K562 (cell line): ENCODE measurements at regions not wholly inside any gene's neighbourhood (a gene's known extent, or its start where the extent isn't known, plus 50 kb on each side); places are given as distances from the start of the nearest gene placed in this dataset.

Experiments used
- ATAC-seq: fragments of 200-7000 bp; cut with Tn5 transposase; 3 replicates; pipeline ENCODE4 v1.9.1; 2020; ENCODE audit warnings: moderate library complexity
- BruUV-seq: library from RNA; stranded (reverse); fragments of 400-500 nt; replicated peaks from 2 replicates; lab custom pipeline; 2021; lab: Mats Ljungman, UMichigan
- CTCF ChIA-PET: fragments of 300-600 bp; formaldehyde crosslinking; extraction: SDS; loops from one replicate; lab custom pipeline; 2021; ENCODE audit warnings: low intra/inter-chr PET ratio; lab: Yijun Ruan, JAX
- POLR2A ChIA-PET: fragments of 300-600, 350-650 bp; sonication (Branson Sonifier 250); formaldehyde crosslinking; extraction: SDS; loops from one replicate; lab custom pipeline; 2021; ENCODE audit warnings: antibody characterized with exemption, inconsistent platforms; lab: Yijun Ruan, JAX
- DNase-seq, 4 experiments: peaks; one replicate each; pipeline versions ENCODE4 v3.0.0 to v3.0.0-alpha.2; 2011 to 2018; ENCODE audit warnings: low spot score in 3 of 4, mixed read lengths in 3 of 4; ENCODE audit errors: extremely low read depth in 1 of 4
- FAIRE-seq: peaks from 2 replicates; lab custom pipeline; 2011; peaks lifted over from hg19 to GRCh38; lab: Jason Lieb, UNC
- H2AFZ ChIP-seq: 2 replicates; pipeline ENCODE4 v1.6.0; 2011; ENCODE audit warnings: low read depth, low read length, control low read depth, inconsistent platforms
- H3K27ac ChIP-seq: fragments of 200-600 bp; 3 replicates; pipeline ENCODE4 v1.8.0; 2011; ENCODE audit warnings: low read depth, mild to moderate bottlenecking, control low read depth, inconsistent platforms, low read length, moderate library complexity, mixed read lengths; ENCODE audit errors: extremely low read depth
- H3K27me3 ChIP-seq, 2 experiments: fragments of 300-600 bp in 1 of 2; 2 replicates in 1 of 2; 3 replicates in 1 of 2; pipeline versions ENCODE4 v1.6.0 to v1.8.0; 2011; ENCODE audit warnings: inconsistent platforms in 2 of 2, low read length in 2 of 2, mild to moderate bottlenecking in 1 of 2, mixed read lengths in 1 of 2, moderate library complexity in 1 of 2; ENCODE audit not compliant: control insufficient read depth in 2 of 2, insufficient read depth in 2 of 2
- H3K36me3 ChIP-seq: fragments of 300-600 bp; 3 replicates; pipeline ENCODE4 v1.8.0; 2011; ENCODE audit warnings: mild to moderate bottlenecking, low read length, inconsistent platforms; ENCODE audit not compliant: control insufficient read depth, insufficient read depth
- H3K4me1 ChIP-seq, 2 experiments: fragments of 200-600 bp in 1 of 2; replicated peaks in 1 of 2; 2 replicates in 1 of 2; 3 replicates in 1 of 2; pipeline versions ENCODE4 v1.5.1 to v1.8.0; 2011; ENCODE audit warnings: inconsistent platforms in 2 of 2, low read length in 2 of 2, mild to moderate bottlenecking in 1 of 2, mixed read lengths in 1 of 2, moderate library complexity in 1 of 2; ENCODE audit not compliant: control insufficient read depth in 2 of 2, insufficient read depth in 2 of 2
- H3K4me2 ChIP-seq: 2 replicates; pipeline ENCODE4 v1.6.1; 2011; ENCODE audit warnings: low read length, control low read depth, inconsistent platforms, mixed read lengths; ENCODE audit not compliant: insufficient read depth
- H3K4me3 ChIP-seq: fragments of 200-600 bp; sonication (generic), shearing (Covaris generic); 2 replicates; pipeline ENCODE4 v1.5.1; 2016; ENCODE audit warnings: control low read depth, inconsistent platforms
- H3K79me2 ChIP-seq: fragments of 200-600 bp; 3 replicates; pipeline ENCODE4 v1.8.0; 2011; ENCODE audit warnings: low read length, inconsistent platforms; ENCODE audit not compliant: control insufficient read depth, insufficient read depth
- H3K9ac ChIP-seq, 2 experiments: 2 replicates each; pipeline versions ENCODE4 v1.6.0 to v1.6.1; 2011; ENCODE audit warnings: low read depth in 2 of 2, low read length in 2 of 2, control low read depth in 1 of 2, inconsistent platforms in 1 of 2, mild to moderate bottlenecking in 1 of 2, mixed read lengths in 1 of 2; ENCODE audit not compliant: insufficient read depth in 1 of 2
- H3K9me1 ChIP-seq: one replicate; pipeline ENCODE4 v1.6.0; 2011; ENCODE audit warnings: inconsistent platforms, mild to moderate bottlenecking, low read length, moderate library complexity; ENCODE audit not compliant: control insufficient read depth, insufficient read depth
- H3K9me3 ChIP-seq: replicated peaks from 2 replicates; pipeline ENCODE4 v1.5.1; 2011; ENCODE audit warnings: low read depth, low read length, inconsistent platforms; ENCODE audit not compliant: control insufficient read depth, insufficient read depth
- H4K20me1 ChIP-seq: replicated peaks from 2 replicates; pipeline ENCODE4 v1.6.1; 2011; ENCODE audit warnings: low read length, inconsistent platforms, mixed read lengths; ENCODE audit not compliant: control insufficient read depth, insufficient read depth
- FOXJ3 ChIP-seq: sonication (generic); formaldehyde crosslinking; IDR thresholded peaks from 2 replicates; pipeline ENCODE4 v1.4.0; 2020; ENCODE audit warnings: mild to moderate bottlenecking, missing genetic modification reagents
- HDAC2 ChIP-seq: fragments of 450-650 bp; IDR thresholded peaks from 2 replicates; pipeline ENCODE4 v1.6.1; 2016; ENCODE audit warnings: mild to moderate bottlenecking
- THRA ChIP-seq: fragments of 450-650 bp; IDR thresholded peaks from 2 replicates; pipeline ENCODE4 v1.6.1; 2017; ENCODE audit warnings: mild to moderate bottlenecking, moderate library complexity
- WGBS: fragments of 100-300 bp; shearing (Covaris generic); methylation state at CpG from one replicate; pipeline ENCODE4 v1.1.6; 2016; ENCODE audit warnings: low coverage, mixed read lengths; ENCODE audit not compliant: insufficient coverage; ENCODE audit errors: missing lambda C conversion rate; 5-methylcytosine and 5-hydroxymethylcytosine counted together
- in situ Hi-C: fragments of 300-500 bp; cut with MboI; formaldehyde crosslinking; loops from 4 replicates; pipeline ENCODE4 v1.15.0; 2018; ENCODE audit warnings: inconsistent platforms, mixed read lengths
- intact Hi-C: fragments of 100-400 bp; cut with micrococcal nuclease; formaldehyde crosslinking; loops from 2 replicates; pipeline ENCODE4 v1.14.2; 2022

- DNase-seq (no peak), FAIRE-seq (no peak), ATAC-seq (no peak)
- BruUV-seq, result no TSS peak
- Histone ChIP-seq H3K4me1 (no peaks in the 10 kb centered on the region), H3K27me3 (no peaks in the 10 kb centered on the region), H3K27ac (no peak overlapping the region), H3K4me2 (no peak overlapping the region), H2AFZ (no peak overlapping the region), H3K36me3 (no peaks in the 10 kb centered on the region), H3K79me2 (no peaks in the 10 kb centered on the region), H3K4me3 (no peak overlapping the region), H3K9me3 (no peaks in the 10 kb centered on the region), H4K20me1 (no peaks in the 10 kb centered on the region), H3K9ac (no peak overlapping the region), H3K9me1 (no peaks in the 10 kb centered on the region)
- ChIA-PET CTCF (no interaction called here), POLR2A (no interaction called here)
- TF ChIP-seq HDAC2, result no peak
- in situ Hi-C loops, result no loop called here
- intact Hi-C loops, result no loop called here
These were observed 67.5 kb upstream of the SH3GLB1 start for GRCh38 chr1:86636898-86637297.

- Histone ChIP-seq H3K27ac (no peak overlapping the region), H3K4me2 (no peak overlapping the region), H2AFZ (no peak overlapping the region), H3K27me3 (no peaks in the 10 kb centered on the region), H4K20me1 (no peaks in the 10 kb centered on the region), H3K9me1 (no peaks in the 10 kb centered on the region), H3K9me3 (no peaks in the 10 kb centered on the region), H3K36me3 (no peaks in the 10 kb centered on the region), H3K79me2 (no peaks in the 10 kb centered on the region), H3K4me1 (no peaks in the 10 kb centered on the region), H3K9ac (no peak overlapping the region), H3K4me3 (no peak overlapping the region)
- intact Hi-C loops, result no loop called here
- FAIRE-seq, result no peak
- CTCF ChIA-PET, result no interaction called here
- DNase-seq, result no peak
- no peak for ATAC-seq
- no TSS peak for BruUV-seq
- WGBS, result 2% methylated on average over 6 of the region's 6 CpGs
- POLR2A ChIA-PET, result no interaction called here
- in situ Hi-C loops, result no loop called here
- TF ChIP-seq FOXJ3 (CRISPR knock-in tag), result no peak
- no peak for TF ChIP-seq THRA
- TF ChIP-seq, all 486 proteins: peak for 0
These were observed 64.2 kb upstream of the SH3GLB1 start for GRCh38 chr1:86640161-86640670.
